Left renal pelvis (tissue), 4 donors: ENCODE measurements at regions not wholly inside any gene's neighbourhood (a gene's known extent, or its start where the extent isn't known, plus 50 kb on each side); places are given as distances from the start of the nearest gene placed in this dataset.

ENCODE experiments used
- DNase-seq, 4 donors: peaks; one replicate each; pipeline ENCODE4 v3.0.0-alpha.2; 2013; ENCODE audit warnings: low read depth in 4 of 4, low spot score in 3 of 4

- no peak for DNase-seq
These were observed 253.8 kb downstream of the TNS1 start for GRCh38 chr2:217749008-217749407.

GRCh38 chr2:217746808-217747207, 256.0 kb downstream of the TNS1 start:
- DNase-seq = no peak

GRCh38 chr2:217743966-217744761, 258.6 kb downstream of the TNS1 start:
- DNase-seq = no peak

GRCh38 chr2:217743407-217743806, 259.4 kb downstream of the TNS1 start:
- no peak for DNase-seq

GRCh38 chr2:217742841-217743240, 260.0 kb downstream of the TNS1 start:
- no peak for DNase-seq

- no peak for DNase-seq
These were observed 260.5 kb downstream of the TNS1 start for GRCh38 chr2:217742276-217742675.

GRCh38 chr2:217741381-217741955, 261.3 kb downstream of the TNS1 start:
- DNase-seq = no peak

- DNase-seq = no peak
These were observed 262.0 kb downstream of the TNS1 start for GRCh38 chr2:217740756-217741155.

- DNase-seq = no peak
These were observed 262.6 kb downstream of the TNS1 start for GRCh38 chr2:217740178-217740577.

- no peak for DNase-seq
These were observed 263.1 kb downstream of the TNS1 start for GRCh38 chr2:217739741-217740140.

- no peak for DNase-seq
These were observed 264.7 kb downstream of the TNS1 start for GRCh38 chr2:217738061-217738460.

- no peak for DNase-seq
These were observed 265.8 kb downstream of the TNS1 start for GRCh38 chr2:217736776-217737550.

- no peak for DNase-seq
These were observed 266.9 kb downstream of the TNS1 start for GRCh38 chr2:217735899-217736298.

GRCh38 chr2:217735034-217735433, 267.8 kb downstream of the TNS1 start:
- no peak for DNase-seq

- DNase-seq = no peak
These were observed 269.3 kb downstream of the TNS1 start for GRCh38 chr2:217733461-217733860.

- DNase-seq = no peak
These were observed 269.8 kb downstream of the TNS1 start for GRCh38 chr2:217732992-217733391.

- no peak for DNase-seq
These were observed 271.0 kb downstream of the TNS1 start for GRCh38 chr2:217731805-217732204.

- DNase-seq = no peak
These were observed 273.3 kb downstream of the TNS1 start for GRCh38 chr2:217729421-217730053.

GRCh38 chr2:217727801-217728200, 275.0 kb downstream of the TNS1 start:
- DNase-seq = no peak

GRCh38 chr2:217725409-217725808, 277.4 kb downstream of the TNS1 start:
- no peak for DNase-seq

- DNase-seq = no peak
These were observed 278.3 kb downstream of the TNS1 start for GRCh38 chr2:217724471-217724870.
